ENCODE measurements at regions not wholly inside any gene's neighbourhood (a gene's known extent, or its start where the extent isn't known, plus 50 kb on each side); places are given as distances from the start of the nearest gene placed in this dataset.

GRCh38 chr9:88826771-88827181, 164.5 kb upstream of the S1PR3 start:
- Histone ChIP-seq H3K9me3 (no peaks in the 10 kb centered on the region), H3K4me3 (no peak overlapping the region), H3K36me3 (ENCODE audit: insufficient read depth in 1 of 2, low read depth in 1 of 2) (no peaks in the 10 kb centered on the region), H3K27ac (no peak overlapping the region), H3K27me3 (ENCODE audit: insufficient read depth in 3 of 3, low read length in 2 of 3) (peaks cover 0 to 9% (median 0%) of the 10 kb centered on the region in 3 donors), H3K4me1 (no peaks in the 10 kb centered on the region)
- intact Hi-C loops (cut with DNase I): no loop called here
- 89 to 100% (median 96%) methylated on average over 1 of the region's 1 CpG for WGBS, 3 donors
- DNase-seq (no peak), ATAC-seq (no peak)
- no peak for TF ChIP-seq CTCF (IDR thresholded peaks at IDR 0.05)

GRCh38 chr9:88828018-88828417, 163.2 kb upstream of the S1PR3 start:
- intact Hi-C loops (cut with DNase I): no loop called here
- Histone ChIP-seq H3K27me3 (ENCODE audit: insufficient read depth in 3 of 3, low read length in 2 of 3) (peaks cover 0 to 9% (median 0%) of the 10 kb centered on the region in 3 donors), H3K27ac (no peak overlapping the region), H3K9me3 (no peaks in the 10 kb centered on the region), H3K4me1 (no peaks in the 10 kb centered on the region), H3K4me3 (no peak overlapping the region), H3K36me3 (ENCODE audit: insufficient read depth in 1 of 2, low read depth in 1 of 2) (no peaks in the 10 kb centered on the region)
- no peak for TF ChIP-seq CTCF (IDR thresholded peaks at IDR 0.05)
- DNase-seq (no peak), ATAC-seq (no peak)
- 46 to 78% (median 49%) methylated on average over 8 of the region's 8 CpGs for WGBS, 3 donors

GRCh38 chr9:88828492-88828974, 162.7 kb upstream of the S1PR3 start:
- ATAC-seq (peak in 1 of 4 donors; percentile 40), DNase-seq (no peak)
- Histone ChIP-seq H3K9me3 (no peaks in the 10 kb centered on the region), H3K4me1 (no peaks in the 10 kb centered on the region), H3K27me3 (ENCODE audit: insufficient read depth in 3 of 3, low read length in 2 of 3) (peaks cover 0 to 9% (median 0%) of the 10 kb centered on the region in 3 donors), H3K4me3 (no peak overlapping the region), H3K27ac (no peak overlapping the region), H3K36me3 (ENCODE audit: insufficient read depth in 1 of 2, low read depth in 1 of 2) (no peaks in the 10 kb centered on the region)
- WGBS, 3 donors: 32 to 50% (median 33%) methylated on average over 4 of the region's 4 CpGs
- intact Hi-C loops (cut with DNase I): no loop called here
- no peak for TF ChIP-seq CTCF (IDR thresholded peaks at IDR 0.05)

- ATAC-seq: no peak
- Histone ChIP-seq H3K36me3 (ENCODE audit: insufficient read depth in 1 of 2, low read depth in 1 of 2) (no peaks in the 10 kb centered on the region), H3K27me3 (ENCODE audit: insufficient read depth in 3 of 3, low read length in 2 of 3) (peaks cover 0 to 9% (median 0%) of the 10 kb centered on the region in 3 donors), H3K9me3 (no peaks in the 10 kb centered on the region), H3K27ac (no peak overlapping the region), H3K4me1 (no peaks in the 10 kb centered on the region), H3K4me3 (no peak overlapping the region)
- intact Hi-C loops (cut with DNase I): no loop called here
- WGBS, 3 donors: 78 to 91% (median 79%) methylated on average over 6 of the region's 6 CpGs
- DNase-seq: no peak
- TF ChIP-seq CTCF (IDR thresholded peaks at IDR 0.05): no peak
Observed at GRCh38 chr9:88829276-88829675, 162.0 kb upstream of the S1PR3 start.

- WGBS, 3 donors: 57 to 60% (median 59%) methylated on average over 6 of the region's 6 CpGs
- ATAC-seq (no peak), DNase-seq (no peak)
- intact Hi-C loops (cut with DNase I): no loop called here
- no peaks in the 10 kb centered on the region for H3K36me3 ChIP-seq (ENCODE audit: insufficient read depth in 1 of 2, low read depth in 1 of 2)
- no peaks in the 10 kb centered on the region for H3K4me1 ChIP-seq
- peaks cover 0 to 5% (median 0%) of the 10 kb centered on the region in 3 donors for H3K27me3 ChIP-seq (ENCODE audit: insufficient read depth in 3 of 3, low read length in 2 of 3)
- H3K27ac ChIP-seq: no peak overlapping the region
- TF ChIP-seq CTCF (IDR thresholded peaks at IDR 0.05): no peak
- H3K9me3 ChIP-seq: no peaks in the 10 kb centered on the region
- no peak overlapping the region for H3K4me3 ChIP-seq
Observed at GRCh38 chr9:88831713-88832407, 159.4 kb upstream of the S1PR3 start.
